Transverse colon (tissue), 4 donors: ENCODE measurements at regions not wholly inside any gene's neighbourhood (a gene's known extent, or its start where the extent isn't known, plus 50 kb on each side); places are given as distances from the start of the nearest gene placed in this dataset.

Experiments used
- POLR2A ChIP-seq: fragments of 450-650 bp; IDR thresholded peaks from one replicate; pipeline ENCODE4 v1.6.1; 2016; ENCODE audit warnings: antibody characterized with exemption, mild to moderate bottlenecking, moderate library complexity
- POLR2AphosphoS5 ChIP-seq, 3 donors: sonication (generic); formaldehyde crosslinking; IDR thresholded peaks; one replicate each; pipeline ENCODE4 v1.6.1; 2016; ENCODE audit warnings: antibody characterized with exemption in 3 of 3
- TF ChIP-seq, protein P1 (sequence below), 5 experiments: fragments of 200-600 bp in 3 of 5; fragments of 450-650 bp in 2 of 5; sonication (generic) in 3 of 5; IDR thresholded peaks; 1 replicate in 2 of 5; 2 replicates in 3 of 5; pipeline ENCODE4 v1.5.1; 2016 to 2017; ENCODE audit warnings: antibody characterized with exemption in 5 of 5, inconsistent platforms in 3 of 5, mild to moderate bottlenecking in 2 of 5, moderate library complexity in 1 of 5

GRCh38 chr4:141972950-141973349, 336.6 kb downstream of the IL15 start:
- TF ChIP-seq, protein P1, sequence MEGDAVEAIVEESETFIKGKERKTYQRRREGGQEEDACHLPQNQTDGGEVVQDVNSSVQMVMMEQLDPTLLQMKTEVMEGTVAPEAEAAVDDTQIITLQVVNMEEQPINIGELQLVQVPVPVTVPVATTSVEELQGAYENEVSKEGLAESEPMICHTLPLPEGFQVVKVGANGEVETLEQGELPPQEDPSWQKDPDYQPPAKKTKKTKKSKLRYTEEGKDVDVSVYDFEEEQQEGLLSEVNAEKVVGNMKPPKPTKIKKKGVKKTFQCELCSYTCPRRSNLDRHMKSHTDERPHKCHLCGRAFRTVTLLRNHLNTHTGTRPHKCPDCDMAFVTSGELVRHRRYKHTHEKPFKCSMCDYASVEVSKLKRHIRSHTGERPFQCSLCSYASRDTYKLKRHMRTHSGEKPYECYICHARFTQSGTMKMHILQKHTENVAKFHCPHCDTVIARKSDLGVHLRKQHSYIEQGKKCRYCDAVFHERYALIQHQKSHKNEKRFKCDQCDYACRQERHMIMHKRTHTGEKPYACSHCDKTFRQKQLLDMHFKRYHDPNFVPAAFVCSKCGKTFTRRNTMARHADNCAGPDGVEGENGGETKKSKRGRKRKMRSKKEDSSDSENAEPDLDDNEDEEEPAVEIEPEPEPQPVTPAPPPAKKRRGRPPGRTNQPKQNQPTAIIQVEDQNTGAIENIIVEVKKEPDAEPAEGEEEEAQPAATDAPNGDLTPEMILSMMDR (IDR thresholded peaks at IDR 0.05), result no peak
- TF ChIP-seq POLR2A (no peak), POLR2AphosphoS5 (IDR thresholded peaks at IDR 0.05) (no peak)
